OCI-LY7 (cell line): ENCODE measurements at regions not wholly inside any gene's neighbourhood (a gene's known extent, or its start where the extent isn't known, plus 50 kb on each side); places are given as distances from the start of the nearest gene placed in this dataset.

ENCODE experiments used
- BruUV-seq: library from RNA; stranded (reverse); fragments of 400-500 nt; replicated peaks from 2 replicates; lab custom pipeline; 2021; lab: Mats Ljungman, UMichigan
- CTCF ChIA-PET: fragments of 300-600 bp; sonication (Branson Sonifier 250); formaldehyde crosslinking; loops from one replicate; lab custom pipeline; 2022; ENCODE audit warnings: antibody characterized with exemption; ENCODE audit not compliant: unreplicated experiment; lab: Charles Lee
- POLR2A ChIA-PET: fragments of 300-600 bp; sonication (Branson Sonifier 250); formaldehyde crosslinking; loops from one replicate; lab custom pipeline; 2022; ENCODE audit warnings: antibody characterized with exemption; lab: Charles Lee
- DNase-seq: peaks from one replicate; pipeline ENCODE4 v3.0.0-alpha.2; 2015; ENCODE audit warnings: low spot score
- H2AFZ ChIP-seq: fragments of 200-600 bp; sonication (generic), shearing (Covaris generic); 2 replicates; pipeline ENCODE4 v1.6.1; 2014; ENCODE audit warnings: mild to moderate bottlenecking, antibody characterized with exemption, low read length, moderate library complexity
- H3K27ac ChIP-seq: fragments of 200-600 bp; sonication (generic); 2 replicates; pipeline ENCODE4 v1.5.1; 2014; ENCODE audit warnings: mixed run types, low read depth, mild to moderate bottlenecking, moderate library complexity, low read length, inconsistent platforms; ENCODE audit not compliant: poor library complexity, severe bottlenecking
- H3K36me3 ChIP-seq: fragments of 200-600 bp; sonication (generic); 2 replicates; pipeline ENCODE4 v1.6.1; 2014; ENCODE audit warnings: mild to moderate bottlenecking, antibody characterized with exemption, low read length, moderate library complexity, mixed read lengths; ENCODE audit not compliant: insufficient read depth
- H3K4me1 ChIP-seq: fragments of 200-600 bp; sonication (generic); 2 replicates; pipeline ENCODE4 v1.5.1; 2014; ENCODE audit warnings: mild to moderate bottlenecking, low read length; ENCODE audit not compliant: insufficient read depth, poor library complexity, severe bottlenecking
- H3K4me2 ChIP-seq: fragments of 200-600 bp; sonication (generic); 2 replicates; pipeline ENCODE4 v1.6.1; 2014; ENCODE audit warnings: mild to moderate bottlenecking, low read length
- H3K4me3 ChIP-seq: fragments of 200-600 bp; sonication (generic); 2 replicates; pipeline ENCODE4 v1.5.1; 2014; ENCODE audit warnings: mild to moderate bottlenecking, low read depth, low read length; ENCODE audit not compliant: poor library complexity, severe bottlenecking
- H3K79me2 ChIP-seq: fragments of 200-600 bp; sonication (generic); 2 replicates; pipeline ENCODE4 v1.6.1; 2016; ENCODE audit warnings: low read depth, mild to moderate bottlenecking, low read length, moderate library complexity, mixed read lengths; ENCODE audit not compliant: insufficient read depth
- H3K9me2 ChIP-seq: fragments of 200-600 bp; sonication (generic); 2 replicates; pipeline ENCODE4 v1.6.1; 2016; ENCODE audit warnings: mild to moderate bottlenecking, low read length, mixed read lengths; ENCODE audit not compliant: insufficient read depth
- H3K9me3 ChIP-seq: fragments of 200-600 bp; sonication (generic); 2 replicates; pipeline ENCODE4 v1.6.1; 2014; ENCODE audit warnings: mild to moderate bottlenecking, mixed run types, low read length, mixed read lengths
- H4K20me1 ChIP-seq: fragments of 200-600 bp; sonication (generic); 2 replicates; pipeline ENCODE4 v1.6.1; 2014; ENCODE audit warnings: mild to moderate bottlenecking, antibody characterized with exemption, low read length, moderate library complexity, mixed read lengths; ENCODE audit not compliant: insufficient read depth
- CTCF ChIP-seq: fragments of 200-600 bp; sonication (generic); conservative IDR thresholded peaks from 2 replicates; pipeline ENCODE4 v1.5.1; 2014; ENCODE audit warnings: mild to moderate bottlenecking, antibody characterized with exemption, low read length, moderate library complexity, mixed read lengths
- EZH2phosphoT487 ChIP-seq: fragments of 200-600 bp; sonication (generic); IDR thresholded peaks from 2 replicates; pipeline ENCODE4 v1.6.1; 2018; ENCODE audit warnings: low read depth, borderline replicate concordance, mild to moderate bottlenecking, mixed run types, antibody characterized with exemption, low read length, moderate library complexity, mixed read lengths
- intact Hi-C: fragments of 100-400 bp; cut with micrococcal nuclease; formaldehyde crosslinking; loops from one replicate; pipeline ENCODE4 v1.10.0; 2022; ENCODE audit not compliant: unreplicated experiment

GRCh38 chr22:47486569-47487312 is 724.3 kb downstream of the TBC1D22A start:
- ChIA-PET CTCF (no interaction called here), POLR2A (no interaction called here)
- H3K4me1 ChIP-seq = peaks cover 6% of the 10 kb centered on the region
- no TSS peak for BruUV-seq
- no peak overlapping the region for H3K27ac ChIP-seq
- H3K9me2 ChIP-seq = no peaks in the 10 kb centered on the region
- intact Hi-C loops = no loop called here
- H3K36me3 ChIP-seq = no peaks in the 10 kb centered on the region
- H3K4me3 ChIP-seq = no peak overlapping the region
- TF ChIP-seq CTCF = no peak
- no peak for TF ChIP-seq EZH2phosphoT487
- H3K4me2 ChIP-seq = no peak overlapping the region
- no peak for DNase-seq
- H2AFZ ChIP-seq = no peak overlapping the region
- no peaks in the 10 kb centered on the region for H3K9me3 ChIP-seq
- no peaks in the 10 kb centered on the region for H4K20me1 ChIP-seq
- H3K79me2 ChIP-seq = no peaks in the 10 kb centered on the region

DNA sequence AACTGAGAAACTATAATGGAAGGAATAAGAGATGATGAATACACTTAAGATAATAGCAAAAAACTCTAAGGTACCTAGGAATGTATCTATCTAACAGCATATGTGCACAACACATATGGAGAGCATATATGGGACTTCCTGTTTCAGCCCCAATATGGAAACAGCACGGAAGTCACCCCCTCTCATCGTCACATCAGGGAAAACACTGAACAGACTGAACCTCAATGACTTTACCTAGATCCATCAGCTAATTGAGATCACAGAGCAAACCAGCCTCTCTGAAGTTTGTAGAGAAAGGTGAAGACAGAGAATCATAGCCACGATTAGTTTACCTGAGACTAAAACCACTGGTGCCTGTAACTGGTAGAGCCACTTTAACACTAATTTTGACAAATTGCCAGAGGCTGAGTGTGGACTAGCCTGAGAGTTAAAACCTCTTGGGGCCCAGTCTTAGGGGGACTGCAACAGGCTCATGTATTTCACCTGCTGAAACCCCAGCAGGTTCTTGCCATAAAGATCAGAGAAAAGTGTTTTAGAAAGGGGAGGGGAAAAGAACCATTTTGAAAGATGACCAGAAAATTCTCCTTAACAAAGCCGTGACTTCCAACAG is 722.6 kb downstream of the TBC1D22A start:
- H2AFZ ChIP-seq = peak overlapping the region; percentile 69; the same call in 1 of the 2 replicates
- H3K36me3 ChIP-seq = no peaks in the 10 kb centered on the region
- H3K9me2 ChIP-seq = no peaks in the 10 kb centered on the region
- H3K4me1 ChIP-seq = peaks cover 6% of the 10 kb centered on the region
- no peak overlapping the region for H3K27ac ChIP-seq
- ChIA-PET POLR2A (no interaction called here), CTCF (no interaction called here)
- H3K4me3 ChIP-seq = no peak overlapping the region
- no TSS peak for BruUV-seq
- no peaks in the 10 kb centered on the region for H4K20me1 ChIP-seq
- no peaks in the 10 kb centered on the region for H3K9me3 ChIP-seq
- no peak for TF ChIP-seq EZH2phosphoT487
- no peak for TF ChIP-seq CTCF
- no peaks in the 10 kb centered on the region for H3K79me2 ChIP-seq
- intact Hi-C loops = no loop called here
- H3K4me2 ChIP-seq = peak overlapping the region; percentile 17; the same call in 1 of the 2 replicates
- DNase-seq = peak; percentile 2

GRCh38 chr22:47476231-47476630 is 713.8 kb downstream of the TBC1D22A start:
- intact Hi-C loops = no loop called here
- no peaks in the 10 kb centered on the region for H3K9me2 ChIP-seq
- DNase-seq = no peak
- H3K4me2 ChIP-seq = no peak overlapping the region
- no peaks in the 10 kb centered on the region for H3K36me3 ChIP-seq
- H3K4me3 ChIP-seq = no peak overlapping the region
- CTCF ChIA-PET = no interaction called here
- BruUV-seq = no TSS peak
- POLR2A ChIA-PET = no interaction called here
- no peaks in the 10 kb centered on the region for H3K79me2 ChIP-seq
- H3K27ac ChIP-seq = no peak overlapping the region
- no peak overlapping the region for H2AFZ ChIP-seq
- TF ChIP-seq CTCF (no peak), EZH2phosphoT487 (no peak)
- no peaks in the 10 kb centered on the region for H3K4me1 ChIP-seq
- no peaks in the 10 kb centered on the region for H3K9me3 ChIP-seq
- H4K20me1 ChIP-seq = no peaks in the 10 kb centered on the region
